ENCODE measurements at regions not wholly inside any gene's neighbourhood (a gene's known extent, or its start where the extent isn't known, plus 50 kb on each side); places are given as distances from the start of the nearest gene placed in this dataset.

- TF ChIP-seq EZH2 (IDR thresholded peaks at IDR 0.05) (no peak), CTCF (IDR thresholded peaks at IDR 0.05) (no peak)
Observed at GRCh38 chr11:27279460-27279859, 83.6 kb downstream of the CCDC34 start.
